GM15510 (cell line): ENCODE measurements at regions not wholly inside any gene's neighbourhood (a gene's known extent, or its start where the extent isn't known, plus 50 kb on each side); places are given as distances from the start of the nearest gene placed in this dataset.

ENCODE experiments used
- POLR2A ChIP-seq: IDR thresholded peaks from 3 replicates; pipeline ENCODE4 v1.6.1; 2011; ENCODE audit warnings: borderline replicate concordance; ENCODE audit not compliant: insufficient read length; ENCODE audit errors: extremely low read depth

DNA sequence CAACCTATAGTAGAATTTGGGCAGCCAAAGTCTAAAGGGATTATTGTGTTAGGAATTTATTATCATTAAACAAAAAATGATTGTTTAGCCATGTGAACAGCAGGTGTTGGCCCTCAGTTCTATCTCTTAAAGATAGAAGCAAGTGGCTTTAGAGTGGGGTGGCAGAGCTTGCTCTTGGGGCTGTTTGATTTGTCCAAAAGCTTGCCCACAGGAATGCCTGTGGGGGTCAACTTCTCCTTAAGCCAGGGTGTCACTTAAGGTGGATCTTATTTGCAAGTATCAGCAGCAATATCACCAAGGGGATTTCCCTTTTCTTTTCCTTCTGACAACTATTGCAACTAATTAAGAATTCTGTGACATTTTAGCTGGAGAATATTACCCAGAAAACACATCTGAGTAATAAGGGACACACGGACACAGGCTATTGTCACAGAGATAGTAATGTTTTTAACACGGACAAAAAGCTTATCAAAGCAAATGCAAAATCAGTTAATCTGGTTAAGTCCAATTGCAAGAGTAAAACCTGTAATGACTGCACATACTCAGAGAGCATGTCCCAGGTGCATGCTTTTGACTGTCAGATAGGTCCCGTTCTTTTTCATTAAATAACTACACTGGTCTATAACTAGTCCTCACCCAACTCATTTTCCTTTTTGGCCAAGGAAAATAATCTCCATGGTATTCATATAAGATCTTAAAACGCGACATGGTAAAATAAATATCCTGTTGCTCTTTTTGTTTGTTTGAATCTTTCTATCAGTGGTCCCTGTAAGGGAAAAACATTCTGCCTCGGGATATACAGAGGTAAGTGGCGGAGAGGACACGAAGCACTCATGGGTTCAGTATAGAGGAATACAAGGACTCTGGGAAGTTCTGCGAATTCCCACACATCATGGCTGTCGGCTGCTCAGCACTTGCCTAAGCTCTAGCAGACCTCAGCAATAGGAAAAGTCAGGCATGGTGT lies 172.1 kb upstream of the RFC3 start:
- no peak for TF ChIP-seq POLR2A

DNA sequence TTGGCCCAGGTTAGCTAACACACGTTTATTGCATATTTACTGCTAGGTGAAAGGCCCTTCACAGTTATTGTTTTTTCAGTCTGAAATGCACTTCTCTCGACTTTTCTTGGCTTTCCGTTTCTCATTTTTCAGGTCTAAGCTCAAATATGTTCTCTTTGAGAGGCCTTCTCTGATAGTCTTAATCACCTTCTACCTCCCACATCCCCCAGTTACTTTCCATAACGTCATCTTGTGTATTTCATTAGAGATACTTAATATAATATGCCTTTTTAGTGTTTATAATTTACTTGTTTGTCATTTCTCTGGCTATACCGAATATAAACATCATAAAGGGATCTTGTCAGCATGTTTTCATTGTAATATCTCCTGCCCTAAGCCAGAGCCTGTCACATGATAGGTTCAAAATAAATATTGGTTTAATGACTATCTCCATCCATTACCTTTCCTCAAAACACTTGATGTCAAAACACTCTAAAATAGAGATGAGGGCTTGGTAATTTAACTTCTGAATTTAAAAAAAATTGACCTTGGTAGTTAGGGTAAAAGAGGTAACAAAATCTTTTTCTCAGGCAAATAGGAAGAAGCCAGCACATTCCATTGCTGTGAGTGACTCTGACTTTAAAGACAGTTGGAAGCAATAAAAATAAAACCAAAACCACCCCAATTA lies 168.6 kb upstream of the RFC3 start:
- no peak for TF ChIP-seq POLR2A

DNA sequence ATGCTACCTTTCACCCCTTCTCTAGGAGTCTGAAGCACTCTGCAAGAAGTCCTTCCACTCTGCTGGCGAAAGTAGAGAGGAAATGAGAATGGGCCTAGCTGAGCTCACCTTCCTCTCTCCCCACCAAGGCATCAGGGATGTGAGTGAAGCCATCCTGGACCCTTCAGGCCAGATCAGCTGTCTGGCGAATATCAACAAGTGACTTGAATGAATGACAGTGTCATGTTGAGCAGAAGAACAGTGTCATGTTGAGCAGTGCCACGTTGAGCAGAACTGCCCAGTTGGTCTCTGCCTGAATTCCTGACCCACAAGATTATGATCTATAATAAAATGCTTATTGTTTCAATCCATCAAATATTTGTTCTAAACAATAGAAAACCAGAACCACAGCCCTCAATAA lies 166.2 kb upstream of the RFC3 start:
- TF ChIP-seq POLR2A = no peak

DNA sequence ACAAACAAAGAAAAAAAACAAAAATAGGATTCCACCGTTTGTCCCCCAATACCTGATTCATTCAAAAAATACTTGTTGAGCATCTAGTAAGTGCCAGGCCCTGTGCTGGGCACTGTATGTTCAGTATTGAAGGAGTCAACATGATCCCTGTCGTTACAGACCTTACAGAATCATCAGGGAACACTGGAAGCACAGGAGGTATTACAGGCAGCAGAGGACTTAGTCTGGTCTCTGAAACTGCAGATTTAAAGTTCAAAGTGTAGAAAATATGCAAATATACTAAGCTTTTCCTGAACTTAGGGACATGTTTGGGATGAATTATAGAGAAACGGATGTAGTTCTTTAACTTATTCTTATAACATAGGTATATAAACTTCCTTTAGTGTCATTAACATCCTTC lies 160.7 kb upstream of the RFC3 start:
- no peak for TF ChIP-seq POLR2A

DNA sequence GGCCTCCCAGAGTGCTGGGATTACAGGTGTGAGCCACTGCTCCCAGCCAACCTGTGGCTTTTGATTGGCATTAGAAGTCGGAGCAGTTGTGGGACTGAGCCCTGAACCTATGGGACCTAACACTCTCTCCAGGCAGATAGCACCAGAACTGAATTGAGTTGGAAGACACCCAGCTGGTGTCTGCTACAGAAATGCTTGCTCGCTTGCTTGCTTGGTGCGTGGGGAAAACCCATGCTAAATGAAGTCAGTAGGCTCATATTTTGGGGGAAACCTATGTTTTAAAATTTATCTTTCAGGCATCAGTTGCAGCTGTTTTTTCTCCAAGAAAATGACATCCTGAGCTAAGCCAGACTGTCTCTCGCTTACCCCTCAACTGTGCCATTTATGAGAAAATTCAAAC lies 158.5 kb upstream of the RFC3 start:
- TF ChIP-seq POLR2A = no peak

DNA sequence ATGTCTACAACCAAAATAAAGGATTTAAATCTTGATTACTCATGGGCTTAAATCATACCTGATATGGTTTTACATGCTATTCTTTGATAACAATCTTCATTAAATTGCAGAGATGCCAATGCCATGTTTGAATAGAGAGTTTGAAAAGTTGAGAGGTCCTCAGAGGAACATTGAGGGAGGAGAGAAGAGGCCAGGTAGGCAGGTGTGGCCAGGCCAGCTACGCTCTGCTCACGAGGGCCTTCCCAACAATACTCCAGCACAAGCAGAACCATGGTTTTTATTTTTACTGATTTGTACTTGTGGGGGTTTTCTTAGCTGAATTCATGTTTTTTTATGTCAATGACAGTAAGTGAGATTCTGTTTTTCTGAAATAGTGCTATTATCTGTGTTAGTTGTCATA lies 158.1 kb upstream of the RFC3 start:
- no peak for TF ChIP-seq POLR2A

DNA sequence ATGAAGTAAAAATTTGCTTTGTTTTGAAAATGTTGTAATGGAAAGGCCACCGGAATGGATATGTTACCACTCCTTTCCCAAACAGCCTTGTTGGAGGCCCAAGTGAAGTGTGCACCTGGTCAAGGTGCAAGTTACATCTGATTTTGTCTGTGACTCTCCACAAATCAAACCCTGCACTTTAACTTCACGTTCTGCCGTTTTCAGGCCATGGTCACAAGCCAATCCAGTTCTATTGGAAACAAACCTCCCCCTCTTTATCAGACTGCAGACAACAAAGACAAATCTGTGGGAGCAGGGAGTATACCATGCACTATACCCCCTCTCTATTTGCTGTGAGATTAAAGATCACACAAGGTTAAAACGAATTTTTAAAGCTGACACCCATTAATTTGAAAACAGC lies 155.6 kb upstream of the RFC3 start:
- no peak for TF ChIP-seq POLR2A

DNA sequence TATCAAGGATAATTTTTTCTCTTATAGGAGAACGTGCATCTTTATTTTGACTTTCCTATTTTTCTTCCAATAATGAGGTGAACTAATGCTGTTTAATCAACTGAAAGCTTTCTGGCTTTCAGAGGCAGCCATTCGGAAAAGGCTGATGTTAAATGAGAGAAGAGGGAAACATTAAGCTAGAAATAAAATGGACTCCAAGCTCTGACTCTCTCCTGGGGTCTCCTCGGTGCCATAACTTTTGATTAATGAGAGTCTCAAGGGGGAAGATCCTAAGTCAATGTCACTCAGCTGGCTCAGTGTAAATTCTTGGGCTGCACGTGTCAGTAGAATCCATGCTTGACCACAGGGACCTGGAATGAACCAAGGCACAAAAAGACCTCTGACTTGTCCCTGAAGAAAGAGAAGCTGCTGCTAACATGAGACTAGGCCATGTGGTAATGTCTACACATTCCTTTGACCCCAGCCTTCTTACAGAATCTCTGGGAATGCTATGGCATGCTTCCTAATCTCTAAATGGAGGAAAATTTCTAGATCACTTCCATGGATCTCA lies 152.2 kb upstream of the RFC3 start:
- no peak for TF ChIP-seq POLR2A

DNA sequence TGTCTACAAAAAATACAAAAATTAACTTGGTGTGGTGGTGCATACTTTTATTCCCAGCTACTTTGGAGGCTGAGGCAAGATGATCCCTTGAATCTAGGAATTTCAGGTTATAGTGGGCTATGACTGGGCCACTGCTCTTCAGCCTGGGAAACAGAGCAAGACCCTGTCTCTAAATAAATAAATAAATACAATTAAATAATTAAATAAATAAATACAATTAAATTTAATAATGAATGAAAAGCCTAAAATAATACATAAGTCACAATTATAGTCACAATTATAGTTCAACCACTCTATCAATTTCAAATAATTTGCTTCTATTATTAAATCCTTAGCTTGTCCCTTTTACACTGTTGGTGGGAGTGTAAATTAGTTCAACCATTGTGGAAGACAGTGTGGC lies 146.4 kb upstream of the RFC3 start:
- no peak for TF ChIP-seq POLR2A

DNA sequence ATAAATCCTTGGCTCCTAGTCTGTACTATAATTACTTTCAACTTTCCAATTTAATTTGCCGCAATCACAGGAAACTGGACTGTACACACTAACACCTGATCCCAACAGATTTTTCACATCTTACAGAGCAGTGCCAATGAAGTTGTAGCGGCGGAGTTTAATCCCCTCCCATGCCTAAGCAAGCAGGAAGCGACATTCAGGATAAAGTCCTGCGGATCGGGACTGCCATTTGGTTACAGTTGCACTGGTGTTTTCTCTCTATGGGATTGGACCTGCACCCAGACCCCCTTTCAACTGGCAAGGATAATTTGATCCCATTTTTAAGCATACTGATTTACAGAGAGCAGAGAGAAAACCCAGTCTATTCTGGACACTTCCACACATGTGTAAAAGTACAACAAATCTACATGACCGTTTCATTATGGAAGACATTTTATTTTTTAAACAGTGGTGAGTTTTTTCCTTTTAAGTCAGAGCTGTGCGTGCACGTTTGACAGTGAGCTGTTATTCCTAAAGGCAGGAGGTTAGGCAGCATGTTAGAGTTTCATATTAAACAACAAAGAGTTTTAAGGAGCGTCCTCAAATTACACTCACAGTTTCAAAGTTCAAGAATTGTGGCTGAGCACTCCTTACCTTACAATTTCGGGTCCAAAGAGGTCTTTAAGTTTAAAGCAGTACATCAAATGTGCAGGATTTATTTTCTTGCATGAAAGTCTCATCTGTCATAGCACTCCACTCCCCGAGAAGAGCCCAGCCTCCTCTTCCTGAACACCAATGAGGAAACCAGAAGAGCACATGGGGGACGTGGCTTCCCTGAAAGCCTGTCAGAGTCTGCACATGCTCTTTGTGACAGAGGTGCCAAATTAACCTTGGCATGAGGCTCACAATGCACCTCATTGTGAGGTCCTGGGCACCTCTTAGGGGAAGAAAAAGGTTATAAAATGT lies 141.6 kb upstream of the RFC3 start:
- no peak for TF ChIP-seq POLR2A

DNA sequence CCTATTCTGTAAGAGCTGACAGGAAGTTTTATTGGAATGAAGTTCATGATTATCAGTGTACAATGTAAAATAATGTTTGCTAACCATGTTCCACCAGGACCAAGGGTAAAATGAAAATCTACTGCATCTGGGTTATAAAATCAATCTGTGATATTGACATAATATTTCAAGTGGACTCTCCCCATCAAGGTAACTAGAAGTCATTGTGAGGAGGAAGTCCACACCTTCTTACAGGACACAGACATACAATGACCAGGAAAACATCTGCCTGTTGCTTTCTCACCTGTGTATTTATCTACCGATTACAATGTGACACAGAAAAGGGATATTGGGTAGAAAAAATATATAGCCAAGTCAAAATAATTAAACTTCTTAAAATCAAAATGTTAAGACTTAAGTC lies 140.7 kb upstream of the RFC3 start:
- no peak for TF ChIP-seq POLR2A

DNA sequence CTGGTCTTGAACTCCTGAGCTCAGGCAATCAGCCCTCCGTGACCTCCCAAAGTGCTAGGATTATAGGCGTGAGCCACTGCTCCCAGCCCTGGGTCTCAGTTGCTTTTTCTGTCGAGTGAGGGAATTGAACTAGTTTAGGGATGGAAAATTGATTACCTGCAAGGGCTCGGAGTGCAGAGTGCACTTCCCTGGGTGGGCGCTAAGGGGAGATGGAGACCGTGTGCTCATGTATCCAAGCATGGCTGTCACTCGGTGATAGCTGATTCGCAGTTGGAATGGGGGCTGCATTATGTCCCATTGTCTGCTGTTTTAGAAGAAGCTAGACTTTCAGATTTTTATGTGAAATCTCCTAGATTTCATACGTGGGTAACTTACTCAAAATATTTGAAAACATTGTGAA lies 139.9 kb upstream of the RFC3 start:
- no peak for TF ChIP-seq POLR2A

DNA sequence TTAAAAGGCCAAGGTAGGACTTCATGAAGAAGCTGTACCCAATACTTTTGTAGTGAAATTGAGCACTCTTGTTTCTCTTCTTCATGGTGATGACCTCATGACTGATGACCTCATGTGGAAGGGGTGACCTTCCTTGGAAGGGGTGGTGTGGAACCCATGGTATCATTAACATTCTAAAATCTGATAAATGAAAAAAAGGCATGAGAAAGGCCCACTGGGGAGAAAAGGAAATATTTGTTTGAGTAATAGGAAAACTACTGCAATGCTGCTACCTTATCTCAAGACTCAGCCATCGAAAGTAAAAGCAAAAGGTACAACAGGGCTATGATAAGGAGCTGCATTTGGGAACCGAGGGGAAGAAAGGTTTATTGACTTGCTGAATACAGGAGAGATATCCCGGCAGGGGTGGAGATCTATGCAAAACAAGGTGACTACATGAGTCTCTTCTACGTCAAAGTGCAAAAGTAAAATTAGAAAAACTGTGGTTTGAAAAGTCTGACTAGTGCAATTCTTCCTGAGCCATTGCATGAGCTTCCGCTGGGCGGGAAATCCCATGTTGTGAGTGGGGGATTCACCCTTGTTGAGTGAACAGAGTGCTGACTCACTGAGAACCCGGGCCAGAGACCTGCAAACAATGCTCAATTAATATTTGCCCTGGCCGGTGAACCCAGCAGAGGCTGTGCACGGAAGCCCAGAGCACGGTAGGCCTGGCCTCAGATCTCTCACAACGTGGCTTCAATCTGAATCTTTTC lies 138.9 kb upstream of the RFC3 start:
- TF ChIP-seq POLR2A = peak; percentile 72

DNA sequence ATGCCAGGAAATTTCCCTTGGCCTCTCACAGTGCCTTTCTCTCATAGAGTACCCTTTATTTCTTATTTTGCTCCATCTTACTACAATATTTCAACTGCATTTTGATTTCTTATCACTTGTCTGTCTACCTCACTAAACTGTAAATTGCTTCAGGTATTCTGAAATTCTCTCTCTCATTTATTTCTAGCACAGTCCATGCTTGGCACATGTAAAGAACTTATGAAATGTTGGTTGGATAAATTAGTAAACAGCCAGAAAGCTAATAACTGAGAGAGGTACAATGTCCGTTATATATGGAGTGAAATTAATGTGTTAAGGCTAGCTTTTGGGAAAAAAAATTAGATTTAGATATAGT lies 138.3 kb upstream of the RFC3 start:
- TF ChIP-seq POLR2A = no peak
